H1 (cell line): ENCODE measurements at regions not wholly inside any gene's neighbourhood (a gene's known extent, or its start where the extent isn't known, plus 50 kb on each side); places are given as distances from the start of the nearest gene placed in this dataset.

Experiments
- CTCF ChIA-PET: fragments of 300-600 bp; sonication (Branson Sonifier 250); formaldehyde crosslinking; loops from one replicate; lab custom pipeline; 2021; ENCODE audit not compliant: partially characterized antibody; lab: Charles Lee
- POLR2A ChIA-PET: fragments of 300-600 bp; sonication (Branson Sonifier 250); formaldehyde crosslinking; loops from one replicate; lab custom pipeline; 2021; ENCODE audit warnings: inconsistent platforms; ENCODE audit not compliant: partially characterized antibody; lab: Charles Lee
- DNase-seq, 2 experiments: peaks; one replicate each; pipeline versions ENCODE4 v3.0.0 to v3.0.0-alpha.2; 2010 to 2022; ENCODE audit warnings: low spot score in 2 of 2, low read depth in 1 of 2, mixed read lengths in 1 of 2
- FAIRE-seq: peaks from 2 replicates; lab custom pipeline; 2011; peaks lifted over from hg19 to GRCh38; lab: Jason Lieb, UNC
- H2AFZ ChIP-seq: 2 replicates; pipeline ENCODE4 v1.8.1; 2012; ENCODE audit warnings: low read length, inconsistent platforms
- H2AK5ac ChIP-seq: 2 replicates; pipeline ENCODE4 v1.6.1; 2013; ENCODE audit warnings: low read depth, low read length
- H2BK120ac ChIP-seq: replicated peaks from 2 replicates; pipeline ENCODE3; 2013; ENCODE audit warnings: low read depth, low read length, inconsistent platforms
- H2BK12ac ChIP-seq: 2 replicates; pipeline ENCODE4 v1.6.1; 2013; ENCODE audit warnings: low read depth, low read length
- H2BK15ac ChIP-seq: 2 replicates; pipeline ENCODE4 v1.6.1; 2013; ENCODE audit warnings: low read length
- H2BK20ac ChIP-seq: 2 replicates; pipeline ENCODE4 v1.6.1; 2013; ENCODE audit warnings: low read length
- H2BK5ac ChIP-seq: 2 replicates; pipeline ENCODE4 v1.6.1; 2013; ENCODE audit warnings: low read depth, low read length
- H3K14ac ChIP-seq: 2 replicates; pipeline ENCODE4 v1.6.1; 2013; ENCODE audit warnings: inconsistent platforms; ENCODE audit not compliant: insufficient read length
- H3K18ac ChIP-seq: 2 replicates; pipeline ENCODE4 v1.6.1; 2013; ENCODE audit warnings: low read length; ENCODE audit errors: extremely low read depth
- H3K23ac ChIP-seq: 2 replicates; pipeline ENCODE4 v1.6.1; 2013; ENCODE audit warnings: inconsistent platforms; ENCODE audit not compliant: insufficient read length
- H3K23me2 ChIP-seq: 2 replicates; pipeline ENCODE4 v1.6.1; 2013; ENCODE audit warnings: low read depth, low read length
- H3K27ac ChIP-seq: 2 replicates; pipeline ENCODE4 v1.6.1; 2011; ENCODE audit warnings: low read depth, low read length, inconsistent platforms
- H3K27me3 ChIP-seq, 4 experiments: replicated peaks in 1 of 4; 1 replicate in 1 of 4; 2 replicates in 3 of 4; pipeline versions ENCODE4 v1.6.1 to v1.8.1; 2011 to 2013; ENCODE audit warnings: low read length in 3 of 4, mild to moderate bottlenecking in 3 of 4, inconsistent platforms in 2 of 4, mixed read lengths in 2 of 4, moderate library complexity in 1 of 4; ENCODE audit not compliant: control insufficient read depth in 3 of 4, insufficient read depth in 3 of 4; ENCODE audit errors: extremely low read depth in 1 of 4
- H3K36me3 ChIP-seq, 4 experiments: 2 replicates each; pipeline versions ENCODE4 v1.6.1 to v1.8.1; 2011 to 2013; ENCODE audit warnings: mild to moderate bottlenecking in 4 of 4, low read length in 3 of 4, moderate library complexity in 2 of 4, control low read depth in 1 of 4, inconsistent platforms in 1 of 4; ENCODE audit not compliant: insufficient read depth in 4 of 4, control insufficient read depth in 2 of 4
- H3K4ac ChIP-seq: replicated peaks from 2 replicates; pipeline ENCODE3; 2013; ENCODE audit warnings: low read length, low read depth, mixed read lengths, inconsistent platforms; ENCODE audit not compliant: insufficient read length
- H3K4me1 ChIP-seq, 4 experiments: replicated peaks in 1 of 4; 1 replicate in 1 of 4; 2 replicates in 3 of 4; pipeline versions ENCODE4 v1.6.1 to v1.8.1; 2011 to 2013; ENCODE audit warnings: low read length in 3 of 4, inconsistent platforms in 2 of 4, mixed read lengths in 1 of 4; ENCODE audit not compliant: insufficient read depth in 4 of 4, control insufficient read depth in 3 of 4
- H3K4me2 ChIP-seq, 2 experiments: 2 replicates each; pipeline versions ENCODE4 v1.6.1 to v1.8.1; 2011 to 2013; ENCODE audit warnings: low read depth in 2 of 2, low read length in 2 of 2, control low read depth in 1 of 2, inconsistent platforms in 1 of 2, mild to moderate bottlenecking in 1 of 2; ENCODE audit not compliant: insufficient read depth in 1 of 2
- H3K4me3 ChIP-seq, 4 experiments: fragments of 200-600, 300-600 bp in 1 of 4; sonication (generic), shearing (Covaris generic), sonication (Bioruptor Twin) in 1 of 4; 2 replicates each; pipeline versions ENCODE4 v1.5.1 to v1.8.1; 2011 to 2016; ENCODE audit warnings: low read length in 4 of 4, low read depth in 3 of 4, control low read depth in 2 of 4, inconsistent platforms in 2 of 4, mild to moderate bottlenecking in 2 of 4, mixed read lengths in 1 of 4, moderate library complexity in 1 of 4; ENCODE audit not compliant: insufficient read depth in 2 of 4; ENCODE audit errors: extremely low read depth in 1 of 4
- H3K56ac ChIP-seq: replicated peaks from 2 replicates; pipeline ENCODE3; 2013; ENCODE audit warnings: low read depth, mild to moderate bottlenecking, mixed read lengths, low read length, inconsistent platforms; ENCODE audit not compliant: insufficient read length
- H3K79me1 ChIP-seq: 2 replicates; pipeline ENCODE4 v1.6.1; 2013; ENCODE audit warnings: low read depth, low read length, control low read depth
- H3K79me2 ChIP-seq, 2 experiments: 2 replicates each; pipeline versions ENCODE4 v1.6.1 to v1.8.1; 2012 to 2013; ENCODE audit warnings: low read length in 2 of 2, mild to moderate bottlenecking in 2 of 2, inconsistent platforms in 1 of 2; ENCODE audit not compliant: insufficient read depth in 2 of 2, control insufficient read depth in 1 of 2
- H3K9ac ChIP-seq, 4 experiments: replicated peaks in 1 of 4; 1 replicate in 1 of 4; 2 replicates in 3 of 4; pipeline versions ENCODE4 v1.6.1 to v1.8.1; 2011 to 2013; ENCODE audit warnings: low read depth in 3 of 4, low read length in 3 of 4, control low read depth in 2 of 4, mild to moderate bottlenecking in 2 of 4, moderate library complexity in 2 of 4, inconsistent platforms in 1 of 4; ENCODE audit errors: extremely low read depth in 1 of 4
- H3K9me3 ChIP-seq, 2 experiments: 2 replicates each; pipeline versions ENCODE4 v1.6.1 to v1.8.1; 2012 to 2013; ENCODE audit warnings: mild to moderate bottlenecking in 2 of 2, moderate library complexity in 2 of 2, control low read depth in 1 of 2, inconsistent platforms in 1 of 2, low read depth in 1 of 2, low read length in 1 of 2, mixed read lengths in 1 of 2; ENCODE audit not compliant: insufficient read depth in 2 of 2
- H4K20me1 ChIP-seq, 2 experiments: replicated peaks in 1 of 2; 2 replicates each; pipeline versions ENCODE3 to v1.8.1; 2011 to 2013; ENCODE audit warnings: inconsistent platforms in 2 of 2, low read length in 2 of 2, mild to moderate bottlenecking in 1 of 2; ENCODE audit not compliant: insufficient read depth in 2 of 2, control insufficient read depth in 1 of 2
- H4K5ac ChIP-seq: 2 replicates; pipeline ENCODE4 v1.6.1; 2013; ENCODE audit warnings: low read length, low read depth, mixed read lengths, inconsistent platforms; ENCODE audit not compliant: insufficient read length
- H4K8ac ChIP-seq: 2 replicates; pipeline ENCODE4 v1.8.0; 2013; ENCODE audit warnings: mild to moderate bottlenecking, moderate library complexity, low read length, inconsistent platforms; ENCODE audit not compliant: insufficient read depth; ENCODE audit errors: extremely low read depth
- H4K91ac ChIP-seq: replicated peaks from 2 replicates; pipeline ENCODE3; 2013; ENCODE audit warnings: low read length, mixed read lengths, inconsistent platforms; ENCODE audit not compliant: insufficient read length
- ATF2 ChIP-seq: IDR thresholded peaks from 2 replicates; pipeline ENCODE4 v1.6.1; 2012; ENCODE audit warnings: low read length, inconsistent platforms
- BRCA1 ChIP-seq: IDR thresholded peaks from 2 replicates; pipeline ENCODE4 v1.6.1; 2012; ENCODE audit warnings: low read depth, low read length, improper control_type of control experiment
- EGR1 ChIP-seq: IDR thresholded peaks from 2 replicates; pipeline ENCODE4 v1.6.1; 2011; ENCODE audit warnings: low read depth, low read length, borderline replicate concordance
- HDAC2 ChIP-seq, 2 experiments: fragments of 300-600 bp in 1 of 2; sonication (generic) in 1 of 2; IDR thresholded peaks; 2 replicates each; pipeline ENCODE4 v1.6.1; 2011 to 2012; ENCODE audit warnings: low read depth in 2 of 2, low read length in 2 of 2, mild to moderate bottlenecking in 2 of 2, moderate library complexity in 2 of 2, borderline replicate concordance in 1 of 2, inconsistent platforms in 1 of 2
- MAFK ChIP-seq: IDR thresholded peaks from 2 replicates; pipeline ENCODE4 v1.6.1; 2012; ENCODE audit warnings: low read depth, mild to moderate bottlenecking, improper control_type of control experiment, low read length
- POLR2AphosphoS5 ChIP-seq: IDR thresholded peaks from 2 replicates; pipeline ENCODE4 v1.6.1; 2011; ENCODE audit warnings: low read depth, low read length
- ZNF274 ChIP-seq: IDR thresholded peaks from 2 replicates; pipeline ENCODE4 v1.7.0; 2012; ENCODE audit warnings: low read length, borderline replicate concordance; ENCODE audit errors: extremely low read depth
- TF ChIP-seq, protein P1 (sequence below): IDR thresholded peaks from 2 replicates; pipeline ENCODE4 v1.6.1; 2011; ENCODE audit warnings: low read length, improper control_type of control experiment

DNA sequence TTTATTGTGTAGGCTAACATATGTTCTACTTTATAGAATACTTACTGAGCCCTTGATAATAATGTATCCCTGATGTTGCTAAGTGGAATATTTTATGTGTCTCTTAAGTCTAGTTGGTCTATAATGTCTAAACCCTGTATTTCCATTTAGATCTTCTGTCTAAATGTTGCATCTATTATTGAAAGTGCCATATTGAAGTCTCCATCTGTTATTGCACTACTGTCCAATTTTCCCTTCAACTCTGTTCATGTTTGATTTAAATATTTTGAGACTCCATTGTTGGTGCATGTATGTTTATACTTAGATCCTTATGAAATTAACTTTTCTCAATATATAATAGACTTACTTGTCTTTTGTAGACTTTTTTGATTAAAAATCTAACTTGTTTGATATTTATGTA is 924.5 kb upstream of the KCND2 start:
- H3K9ac ChIP-seq, result no peak overlapping the region
- no peak overlapping the region for H3K4me3 ChIP-seq
- no peak overlapping the region for H3K23ac ChIP-seq
- H3K4me1 ChIP-seq, result no peaks in the 10 kb centered on the region
- no peak overlapping the region for H4K8ac ChIP-seq
- H3K56ac ChIP-seq, result no peak overlapping the region
- TF ChIP-seq BRCA1 (no peak), HDAC2 (IDR thresholded peaks at IDR 0.05; ENCODE audit: borderline replicate concordance in 1 of 2, low read depth in 2 of 2, low read length in 2 of 2) (no peak), POLR2AphosphoS5 (no peak), EGR1 (no peak), ZNF274 (no peak), MAFK (no peak), ATF2 (no peak)
- TF ChIP-seq, protein P1, sequence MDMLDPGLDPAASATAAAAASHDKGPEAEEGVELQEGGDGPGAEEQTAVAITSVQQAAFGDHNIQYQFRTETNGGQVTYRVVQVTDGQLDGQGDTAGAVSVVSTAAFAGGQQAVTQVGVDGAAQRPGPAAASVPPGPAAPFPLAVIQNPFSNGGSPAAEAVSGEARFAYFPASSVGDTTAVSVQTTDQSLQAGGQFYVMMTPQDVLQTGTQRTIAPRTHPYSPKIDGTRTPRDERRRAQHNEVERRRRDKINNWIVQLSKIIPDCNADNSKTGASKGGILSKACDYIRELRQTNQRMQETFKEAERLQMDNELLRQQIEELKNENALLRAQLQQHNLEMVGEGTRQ, result no peak
- TF ChIP-seq, all 59 proteins: peak for 0
- H3K27me3 ChIP-seq, result no peaks in the 10 kb centered on the region
- no peak overlapping the region for H3K4me2 ChIP-seq
- no peaks in the 10 kb centered on the region for H3K79me1 ChIP-seq
- H3K18ac ChIP-seq, result no peak overlapping the region
- no peak overlapping the region for H3K27ac ChIP-seq
- FAIRE-seq (no peak), DNase-seq (no peak)
- no peak overlapping the region for H2BK15ac ChIP-seq
- no peak overlapping the region for H3K4ac ChIP-seq
- H4K91ac ChIP-seq, result no peak overlapping the region
- H3K23me2 ChIP-seq, result no peaks in the 10 kb centered on the region
- H4K5ac ChIP-seq, result no peak overlapping the region
- H3K14ac ChIP-seq, result no peak overlapping the region
- H2AK5ac ChIP-seq, result no peak overlapping the region
- no peaks in the 10 kb centered on the region for H3K36me3 ChIP-seq
- no peak overlapping the region for H2BK120ac ChIP-seq
- no peaks in the 10 kb centered on the region for H3K9me3 ChIP-seq
- no peaks in the 10 kb centered on the region for H3K79me2 ChIP-seq
- no peak overlapping the region for H2BK20ac ChIP-seq
- H2AFZ ChIP-seq, result no peak overlapping the region
- CTCF ChIA-PET, result no interaction called here
- no peaks in the 10 kb centered on the region for H4K20me1 ChIP-seq
- no peak overlapping the region for H2BK12ac ChIP-seq
- POLR2A ChIA-PET, result no interaction called here
- H2BK5ac ChIP-seq, result no peak overlapping the region
